ENCODE measurements at regions not wholly inside any gene's neighbourhood (a gene's known extent, or its start where the extent isn't known, plus 50 kb on each side); places are given as distances from the start of the nearest gene placed in this dataset.

GRCh38 chr10:36604316-36604715 lies 521.1 kb upstream of the ANKRD30A start:
- H3K27ac ChIP-seq (ENCODE audit: low read depth, low read length, poor library complexity, severe bottlenecking): no peak overlapping the region
- H3K9me3 ChIP-seq (ENCODE audit: low read depth, low read length, poor library complexity, severe bottlenecking): no peaks in the 10 kb centered on the region
- peaks cover 11% of the 10 kb centered on the region for H3K4me1 ChIP-seq (ENCODE audit: insufficient read depth, low read length, poor library complexity, severe bottlenecking)
- BruUV-seq (replicated peaks): no TSS peak
- TF ChIP-seq EZH2 (IDR thresholded peaks at IDR 0.05; ENCODE audit: borderline replicate concordance, low read depth, low read length, poor library complexity, severe bottlenecking) (no peak), CTCF (conservative IDR thresholded peaks at IDR 0.05; ENCODE audit: low read depth, low read length) (no peak)
- no peaks in the 10 kb centered on the region for H3K36me3 ChIP-seq (ENCODE audit: insufficient read depth, low read length, poor library complexity, severe bottlenecking)
- H3K27me3 ChIP-seq (replicated peaks; ENCODE audit: insufficient read depth, low read depth, low read length, poor library complexity): no peaks in the 10 kb centered on the region
- intact Hi-C loops (cut with micrococcal nuclease; ENCODE audit: unreplicated experiment): no loop called here
- ChIA-PET POLR2A (ENCODE audit: low non-redundant PET) (no interaction called here), CTCF (no interaction called here)
- no peak for DNase-seq (ENCODE audit: low spot score)
- no peak overlapping the region for H3K4me3 ChIP-seq (ENCODE audit: low read depth, low read length, poor library complexity, severe bottlenecking)

- POLR2A ChIA-PET (ENCODE audit: low non-redundant PET): no interaction called here
- intact Hi-C loops (cut with micrococcal nuclease; ENCODE audit: unreplicated experiment): no loop called here
- BruUV-seq (replicated peaks): no TSS peak
Observed at GRCh38 chr10:36603688-36604087, 521.7 kb upstream of the ANKRD30A start.

GRCh38 chr10:36602374-36602773 lies 523.0 kb upstream of the ANKRD30A start:
- TF ChIP-seq CTCF (conservative IDR thresholded peaks at IDR 0.05; ENCODE audit: low read depth, low read length): no peak
- TF ChIP-seq EZH2 (IDR thresholded peaks at IDR 0.05; ENCODE audit: borderline replicate concordance, low read depth, low read length, poor library complexity, severe bottlenecking): no peak
- no peaks in the 10 kb centered on the region for H3K27me3 ChIP-seq (replicated peaks; ENCODE audit: insufficient read depth, low read depth, low read length, poor library complexity)
- POLR2A ChIA-PET (ENCODE audit: low non-redundant PET): no interaction called here
- intact Hi-C loops (cut with micrococcal nuclease; ENCODE audit: unreplicated experiment): no loop called here
- BruUV-seq (replicated peaks): no TSS peak
- DNase-seq (ENCODE audit: low spot score): no peak
- no peaks in the 10 kb centered on the region for H3K36me3 ChIP-seq (ENCODE audit: insufficient read depth, low read length, poor library complexity, severe bottlenecking)
- no peak overlapping the region for H3K27ac ChIP-seq (ENCODE audit: low read depth, low read length, poor library complexity, severe bottlenecking)
- no peak overlapping the region for H3K4me3 ChIP-seq (ENCODE audit: low read depth, low read length, poor library complexity, severe bottlenecking)
- peaks cover 11% of the 10 kb centered on the region for H3K4me1 ChIP-seq (ENCODE audit: insufficient read depth, low read length, poor library complexity, severe bottlenecking)
- no peaks in the 10 kb centered on the region for H3K9me3 ChIP-seq (ENCODE audit: low read depth, low read length, poor library complexity, severe bottlenecking)
- CTCF ChIA-PET: no interaction called here

More at GRCh38 chr10:36603688-36604087, 521.7 kb upstream of the ANKRD30A start:
- Histone ChIP-seq H3K36me3 (ENCODE audit: insufficient read depth, low read length, poor library complexity, severe bottlenecking) (no peaks in the 10 kb centered on the region), H3K4me3 (ENCODE audit: low read depth, low read length, poor library complexity, severe bottlenecking) (no peak overlapping the region), H3K27ac (ENCODE audit: low read depth, low read length, poor library complexity, severe bottlenecking) (no peak overlapping the region), H3K4me1 (ENCODE audit: insufficient read depth, low read length, poor library complexity, severe bottlenecking) (peaks cover 11% of the 10 kb centered on the region), H3K27me3 (replicated peaks; ENCODE audit: insufficient read depth, low read depth, low read length, poor library complexity) (no peaks in the 10 kb centered on the region), H3K9me3 (ENCODE audit: low read depth, low read length, poor library complexity, severe bottlenecking) (no peaks in the 10 kb centered on the region)
- TF ChIP-seq CTCF (conservative IDR thresholded peaks at IDR 0.05; ENCODE audit: low read depth, low read length) (no peak), EZH2 (IDR thresholded peaks at IDR 0.05; ENCODE audit: borderline replicate concordance, low read depth, low read length, poor library complexity, severe bottlenecking) (no peak)
- DNase-seq (ENCODE audit: low spot score): no peak
- CTCF ChIA-PET: no interaction called here

Data from A673 (cell line).